ENCODE measurements at regions not wholly inside any gene's neighbourhood (a gene's known extent, or its start where the extent isn't known, plus 50 kb on each side); places are given as distances from the start of the nearest gene placed in this dataset.

DNA sequence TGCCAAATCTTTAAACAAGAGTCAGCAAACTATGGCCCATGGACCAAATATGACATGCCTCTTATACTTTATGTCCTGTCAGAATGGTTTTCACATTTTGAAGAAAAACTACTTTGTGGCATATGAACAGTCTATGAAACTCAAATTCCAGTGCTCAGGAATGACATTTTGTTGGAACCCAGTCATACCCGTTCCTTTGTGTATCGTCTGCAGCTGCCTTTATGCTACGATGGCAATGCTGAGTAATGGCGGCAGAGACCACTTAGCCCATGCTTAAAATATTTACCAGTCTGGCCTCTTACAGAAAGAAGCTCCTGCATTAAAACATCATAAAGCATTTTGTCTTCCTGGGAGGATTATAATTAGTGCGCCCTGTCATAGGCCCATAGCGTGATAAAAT lies 140.5 kb upstream of the FHL2 start:
- H3K4me1 ChIP-seq (ENCODE audit: control insufficient read depth in 1 of 2, insufficient read depth in 2 of 2, low read length in 2 of 2): no peaks in the 10 kb centered on the region
- no peak overlapping the region for H3K9ac ChIP-seq (ENCODE audit: low read length)
- no peak overlapping the region for H3K27ac ChIP-seq (ENCODE audit: low read depth, low read length)
- H3K27me3 ChIP-seq (ENCODE audit: insufficient read depth, low read length): no peaks in the 10 kb centered on the region
- DNase-seq: peak in 1 of 2 donors; percentile 69
- H3K4me2 ChIP-seq (ENCODE audit: low read length): no peak overlapping the region
- no peaks in the 10 kb centered on the region for H3K79me2 ChIP-seq (ENCODE audit: control insufficient read depth, insufficient read depth, low read length, poor library complexity)
- no CpG with 5 or more reads among the region's 6 CpGs for WGBS (ENCODE audit: extremely low coverage, insufficient coverage, insufficient read length)
- H3K4me3 ChIP-seq (ENCODE audit: low read depth, low read length): no peak overlapping the region
- H2AK5ac ChIP-seq (ENCODE audit: low read length): no peak overlapping the region
- H2AFZ ChIP-seq (ENCODE audit: insufficient read depth, low read length, poor library complexity): no peak overlapping the region
- no peak overlapping the region for H4K8ac ChIP-seq (ENCODE audit: low read depth, low read length)
- H3K23ac ChIP-seq (ENCODE audit: low read length): no peak overlapping the region
- no peak overlapping the region for H2BK5ac ChIP-seq (ENCODE audit: low read depth, low read length, poor library complexity)
- no peak overlapping the region for H4K91ac ChIP-seq (ENCODE audit: low read depth, low read length)
- H2BK120ac ChIP-seq (ENCODE audit: insufficient read depth, low read length, poor library complexity): no peak overlapping the region
- H4K12ac ChIP-seq (ENCODE audit: low read depth, low read length): no peak overlapping the region
- H3K18ac ChIP-seq (ENCODE audit: low read length): no peak overlapping the region
- H2BK12ac ChIP-seq (ENCODE audit: low read length): no peak overlapping the region
- no peaks in the 10 kb centered on the region for H3K9me3 ChIP-seq (ENCODE audit: insufficient read depth, low read depth, low read length)
- H3K4ac ChIP-seq (ENCODE audit: low read depth, low read length): no peak overlapping the region
- H3K79me1 ChIP-seq (ENCODE audit: low read length): no peaks in the 10 kb centered on the region
- no peaks in the 10 kb centered on the region for H3K36me3 ChIP-seq (ENCODE audit: control insufficient read depth in 1 of 2, insufficient read depth in 2 of 2, low read length in 2 of 2)
- no peak overlapping the region for H3K14ac ChIP-seq (ENCODE audit: low read length)

DNA sequence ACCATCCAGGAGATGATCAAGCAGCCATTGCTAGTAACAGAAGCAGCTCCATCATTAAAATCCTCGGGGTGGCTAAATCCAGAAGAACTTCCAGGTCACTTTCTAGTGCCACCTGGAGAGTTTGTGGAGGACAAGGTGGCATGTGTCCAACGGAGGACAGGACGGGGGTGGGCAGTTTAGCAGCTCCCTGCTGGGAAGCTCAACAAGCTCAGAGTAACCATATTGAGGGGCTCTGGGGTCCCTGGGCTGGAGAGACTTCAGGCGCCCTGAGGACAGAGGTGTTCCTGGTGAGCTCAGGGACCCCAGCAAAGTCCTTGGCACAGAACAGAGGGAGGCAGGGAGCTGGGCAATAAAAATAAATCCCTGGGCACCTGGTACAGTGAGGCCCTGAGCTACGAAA lies 140.0 kb upstream of the FHL2 start:
- Histone ChIP-seq H3K27ac (ENCODE audit: low read depth, low read length) (no peak overlapping the region), H3K4ac (ENCODE audit: low read depth, low read length) (no peak overlapping the region), H3K36me3 (ENCODE audit: control insufficient read depth in 1 of 2, insufficient read depth in 2 of 2, low read length in 2 of 2) (no peaks in the 10 kb centered on the region), H4K8ac (ENCODE audit: low read depth, low read length) (no peak overlapping the region), H3K79me1 (ENCODE audit: low read length) (no peaks in the 10 kb centered on the region), H3K4me1 (ENCODE audit: control insufficient read depth in 1 of 2, insufficient read depth in 2 of 2, low read length in 2 of 2) (no peaks in the 10 kb centered on the region), H3K14ac (ENCODE audit: low read length) (no peak overlapping the region), H2BK12ac (ENCODE audit: low read length) (no peak overlapping the region), H2BK5ac (ENCODE audit: low read depth, low read length, poor library complexity) (no peak overlapping the region), H2BK120ac (ENCODE audit: insufficient read depth, low read length, poor library complexity) (no peak overlapping the region), H3K27me3 (ENCODE audit: insufficient read depth, low read length) (no peaks in the 10 kb centered on the region), H4K12ac (ENCODE audit: low read depth, low read length) (no peak overlapping the region), H3K23ac (ENCODE audit: low read length) (no peak overlapping the region), H3K4me3 (ENCODE audit: low read depth, low read length) (no peak overlapping the region), H3K9me3 (ENCODE audit: insufficient read depth, low read depth, low read length) (no peaks in the 10 kb centered on the region), H3K4me2 (ENCODE audit: low read length) (no peak overlapping the region), H2AFZ (ENCODE audit: insufficient read depth, low read length, poor library complexity) (no peak overlapping the region), H3K9ac (ENCODE audit: low read length) (no peak overlapping the region), H4K91ac (ENCODE audit: low read depth, low read length) (no peak overlapping the region), H2AK5ac (ENCODE audit: low read length) (no peak overlapping the region), H3K18ac (ENCODE audit: low read length) (no peak overlapping the region), H3K79me2 (ENCODE audit: control insufficient read depth, insufficient read depth, low read length, poor library complexity) (no peaks in the 10 kb centered on the region)
- no peak for DNase-seq
- no CpG with 5 or more reads among the region's 5 CpGs for WGBS (ENCODE audit: extremely low coverage, insufficient coverage, insufficient read length)

DNA sequence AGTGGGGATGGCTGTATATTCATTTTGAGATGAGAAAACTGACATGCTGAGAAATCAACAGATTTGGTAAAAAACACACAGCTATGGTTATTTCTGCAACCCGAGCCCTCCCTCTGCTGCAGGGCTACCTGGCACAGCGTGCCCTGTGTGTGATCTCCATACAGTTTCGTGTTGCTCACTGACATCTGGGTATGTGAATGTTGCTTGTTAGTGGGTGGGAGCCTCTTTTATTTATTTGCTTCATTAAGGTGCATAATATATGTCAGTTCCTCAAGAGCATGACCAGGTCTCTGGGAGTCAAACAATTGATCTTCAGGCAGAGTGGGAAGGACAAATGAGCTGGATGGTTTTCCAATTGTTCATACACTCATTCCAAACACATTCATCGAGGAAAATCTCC lies 139.1 kb upstream of the FHL2 start:
- H4K12ac ChIP-seq (ENCODE audit: low read depth, low read length): no peak overlapping the region
- no peak overlapping the region for H3K23ac ChIP-seq (ENCODE audit: low read length)
- no peaks in the 10 kb centered on the region for H3K79me2 ChIP-seq (ENCODE audit: control insufficient read depth, insufficient read depth, low read length, poor library complexity)
- H3K4me2 ChIP-seq (ENCODE audit: low read length): no peak overlapping the region
- WGBS (ENCODE audit: extremely low coverage, insufficient coverage, insufficient read length): no CpG with 5 or more reads among the region's 4 CpGs
- no peak overlapping the region for H3K9ac ChIP-seq (ENCODE audit: low read length)
- no peak overlapping the region for H3K4ac ChIP-seq (ENCODE audit: low read depth, low read length)
- no peak overlapping the region for H4K91ac ChIP-seq (ENCODE audit: low read depth, low read length)
- H4K8ac ChIP-seq (ENCODE audit: low read depth, low read length): no peak overlapping the region
- no peak overlapping the region for H3K27ac ChIP-seq (ENCODE audit: low read depth, low read length)
- no peak overlapping the region for H3K14ac ChIP-seq (ENCODE audit: low read length)
- H3K79me1 ChIP-seq (ENCODE audit: low read length): no peaks in the 10 kb centered on the region
- no peak overlapping the region for H3K18ac ChIP-seq (ENCODE audit: low read length)
- H2BK12ac ChIP-seq (ENCODE audit: low read length): no peak overlapping the region
- no peak overlapping the region for H2BK5ac ChIP-seq (ENCODE audit: low read depth, low read length, poor library complexity)
- no peaks in the 10 kb centered on the region for H3K27me3 ChIP-seq (ENCODE audit: insufficient read depth, low read length)
- H2BK120ac ChIP-seq (ENCODE audit: insufficient read depth, low read length, poor library complexity): no peak overlapping the region
- H3K4me1 ChIP-seq (ENCODE audit: control insufficient read depth in 1 of 2, insufficient read depth in 2 of 2, low read length in 2 of 2): no peaks in the 10 kb centered on the region
- no peak overlapping the region for H2AK5ac ChIP-seq (ENCODE audit: low read length)
- H2AFZ ChIP-seq (ENCODE audit: insufficient read depth, low read length, poor library complexity): no peak overlapping the region
- no peaks in the 10 kb centered on the region for H3K36me3 ChIP-seq (ENCODE audit: control insufficient read depth in 1 of 2, insufficient read depth in 2 of 2, low read length in 2 of 2)
- H3K4me3 ChIP-seq (ENCODE audit: low read depth, low read length): no peak overlapping the region
- no peak for DNase-seq
- no peaks in the 10 kb centered on the region for H3K9me3 ChIP-seq (ENCODE audit: insufficient read depth, low read depth, low read length)

GRCh38 chr2:105537466-105537865 lies 138.6 kb upstream of the FHL2 start:
- Histone ChIP-seq H3K27me3 (ENCODE audit: insufficient read depth, low read length) (no peaks in the 10 kb centered on the region), H3K4ac (ENCODE audit: low read depth, low read length) (no peak overlapping the region), H3K79me2 (ENCODE audit: control insufficient read depth, insufficient read depth, low read length, poor library complexity) (no peaks in the 10 kb centered on the region), H2BK120ac (ENCODE audit: insufficient read depth, low read length, poor library complexity) (no peak overlapping the region), H3K4me1 (ENCODE audit: control insufficient read depth in 1 of 2, insufficient read depth in 2 of 2, low read length in 2 of 2) (no peaks in the 10 kb centered on the region), H2BK5ac (ENCODE audit: low read depth, low read length, poor library complexity) (no peak overlapping the region), H2AK5ac (ENCODE audit: low read length) (no peak overlapping the region), H3K36me3 (ENCODE audit: control insufficient read depth in 1 of 2, insufficient read depth in 2 of 2, low read length in 2 of 2) (no peaks in the 10 kb centered on the region), H3K9ac (ENCODE audit: low read length) (no peak overlapping the region), H3K4me3 (ENCODE audit: low read depth, low read length) (no peak overlapping the region), H3K23ac (ENCODE audit: low read length) (no peak overlapping the region), H3K79me1 (ENCODE audit: low read length) (no peaks in the 10 kb centered on the region), H4K12ac (ENCODE audit: low read depth, low read length) (no peak overlapping the region), H4K8ac (ENCODE audit: low read depth, low read length) (no peak overlapping the region), H3K4me2 (ENCODE audit: low read length) (no peak overlapping the region), H3K27ac (ENCODE audit: low read depth, low read length) (no peak overlapping the region), H2BK12ac (ENCODE audit: low read length) (no peak overlapping the region), H3K14ac (ENCODE audit: low read length) (no peak overlapping the region), H3K18ac (ENCODE audit: low read length) (no peak overlapping the region), H3K9me3 (ENCODE audit: insufficient read depth, low read depth, low read length) (no peaks in the 10 kb centered on the region), H4K91ac (ENCODE audit: low read depth, low read length) (no peak overlapping the region), H2AFZ (ENCODE audit: insufficient read depth, low read length, poor library complexity) (no peak overlapping the region)
- DNase-seq: no peak
- no CpG with 5 or more reads among the region's 7 CpGs for WGBS (ENCODE audit: extremely low coverage, insufficient coverage, insufficient read length)

All from trophoblast cell (in vitro differentiated cells and primary cell).